GM23338 (cell line): ENCODE measurements at regions not wholly inside any gene's neighbourhood (a gene's known extent, or its start where the extent isn't known, plus 50 kb on each side); places are given as distances from the start of the nearest gene placed in this dataset.

Experiments used
- ATAC-seq: fragments of 200-7000 bp; cut with Tn5 transposase; 3 replicates; pipeline ENCODE4 v1.9.1; 2020
- DNase-seq: peaks from one replicate; pipeline ENCODE4 v3.0.0-alpha.2; 2015; ENCODE audit warnings: low spot score
- H2AFZ ChIP-seq: fragments of 200-600 bp; sonication (generic); 2 replicates; pipeline ENCODE4 v1.8.0; 2016; ENCODE audit warnings: antibody characterized with exemption, mild to moderate bottlenecking, moderate library complexity
- H3F3A ChIP-seq: fragments of 200-600 bp; sonication (generic); replicated peaks from 2 replicates; pipeline ENCODE4 v1.8.0; 2017; ENCODE audit warnings: antibody characterized with exemption, mixed run types, low read depth
- H3K27ac ChIP-seq: fragments of 200-600 bp; sonication (generic); 2 replicates; pipeline ENCODE4 v1.6.1; 2016; ENCODE audit warnings: low read depth
- H3K27me3 ChIP-seq: fragments of 200-600 bp; sonication (generic); 2 replicates; pipeline ENCODE4 v1.8.0; 2016; ENCODE audit warnings: mild to moderate bottlenecking, mixed run types, moderate library complexity; ENCODE audit not compliant: insufficient read depth
- H3K36me3 ChIP-seq: fragments of 200-600 bp; sonication (generic); 2 replicates; pipeline ENCODE4 v1.8.0; 2016; ENCODE audit warnings: mild to moderate bottlenecking; ENCODE audit not compliant: insufficient read depth
- H3K4me1 ChIP-seq: fragments of 200-600 bp; sonication (generic); 2 replicates; pipeline ENCODE4 v1.8.0; 2016; ENCODE audit warnings: mild to moderate bottlenecking, moderate library complexity; ENCODE audit not compliant: insufficient read depth
- H3K4me2 ChIP-seq: fragments of 200-600 bp; sonication (generic); 2 replicates; pipeline ENCODE4 v1.7.1; 2017; ENCODE audit warnings: mixed run types
- H3K4me3 ChIP-seq: fragments of 200-600 bp; sonication (generic); 2 replicates; pipeline ENCODE4 v1.6.1; 2016; ENCODE audit warnings: mixed run types
- H3K79me2 ChIP-seq: fragments of 200-600 bp; sonication (generic); replicated peaks from 2 replicates; pipeline ENCODE4 v1.8.0; 2017; ENCODE audit warnings: mild to moderate bottlenecking; ENCODE audit not compliant: insufficient read depth
- H3K9me2 ChIP-seq: fragments of 200-600 bp; sonication (generic); 2 replicates; pipeline ENCODE4 v1.8.0; 2017; ENCODE audit not compliant: insufficient read depth
- H4K20me1 ChIP-seq: fragments of 200-600 bp; sonication (generic); replicated peaks from 2 replicates; pipeline ENCODE4 v1.8.0; 2017; ENCODE audit warnings: mild to moderate bottlenecking; ENCODE audit not compliant: insufficient read depth
- H3K27ac Mint-ChIP-seq: 2 replicates; pipeline ENCODE4 v1.8.0; 2020; ENCODE audit warnings: inconsistent platforms, mild to moderate bottlenecking, moderate library complexity, mixed read lengths
- H3K27me3 Mint-ChIP-seq: 3 replicates; pipeline ENCODE4 v1.8.0; 2022; ENCODE audit warnings: low read depth, mild to moderate bottlenecking, moderate library complexity, mixed read lengths, inconsistent platforms; ENCODE audit not compliant: insufficient read depth, poor library complexity
- H3K36me3 Mint-ChIP-seq: 3 replicates; pipeline ENCODE4 v1.8.0; 2021; ENCODE audit warnings: low read depth, mild to moderate bottlenecking, inconsistent platforms, moderate library complexity, mixed read lengths
- H3K4me1 Mint-ChIP-seq: 3 replicates; pipeline ENCODE4 v1.8.0; 2020; ENCODE audit warnings: mild to moderate bottlenecking, inconsistent platforms, mixed read lengths
- H3K4me3 Mint-ChIP-seq: 3 replicates; pipeline ENCODE4 v1.8.0; 2021; ENCODE audit warnings: moderate library complexity, mild to moderate bottlenecking, inconsistent platforms, mixed read lengths
- H3K9me3 Mint-ChIP-seq: 3 replicates; pipeline ENCODE4 v1.8.0; 2020; ENCODE audit warnings: moderate library complexity, mild to moderate bottlenecking, inconsistent platforms, mixed read lengths
- ETS1 ChIP-seq: IDR thresholded peaks from 2 replicates; pipeline ENCODE4 v1.6.1; 2016; ENCODE audit warnings: antibody characterized with exemption
- EZH2 ChIP-seq: fragments of 200-600 bp; sonication (generic); IDR thresholded peaks from one replicate; pipeline ENCODE4 v1.8.0; 2017; ENCODE audit warnings: antibody characterized with exemption, mild to moderate bottlenecking, low read depth; ENCODE audit not compliant: unreplicated experiment
- EZH2phosphoT487 ChIP-seq: fragments of 200-600 bp; sonication (generic); IDR thresholded peaks from one replicate; pipeline ENCODE4 v1.8.1; 2018; ENCODE audit warnings: antibody characterized with exemption; ENCODE audit not compliant: unreplicated experiment
- JUNB ChIP-seq: IDR thresholded peaks from one replicate; pipeline ENCODE4 v1.6.1; 2016; ENCODE audit warnings: antibody characterized with exemption; ENCODE audit not compliant: unreplicated experiment
- STAT1 ChIP-seq: IDR thresholded peaks from one replicate; pipeline ENCODE4 v1.6.1; 2016; ENCODE audit warnings: antibody characterized with exemption; ENCODE audit not compliant: unreplicated experiment
- ZNF114 ChIP-seq: fragments of 250-450 bp; sonication (Bioruptor Pico); IDR thresholded peaks from 2 replicates; pipeline ENCODE4 v1.5.0; 2020; ENCODE audit warnings: mild to moderate bottlenecking, moderate library complexity
- ZNF462 ChIP-seq: fragments of 250-450 bp; sonication (Bioruptor Pico); IDR thresholded peaks from 2 replicates; pipeline ENCODE4 v1.5.0; 2020; ENCODE audit warnings: mild to moderate bottlenecking, moderate library complexity
- TF ChIP-seq, protein P1 (sequence below), 2 experiments: fragments of 200-600 bp in 1 of 2; sonication (generic) in 1 of 2; conservative IDR thresholded peaks; 2 replicates each; pipeline versions ENCODE4 v1.5.1 to v1.6.1; 2016 to 2017; ENCODE audit warnings: antibody characterized with exemption in 2 of 2, low read depth in 2 of 2, mild to moderate bottlenecking in 2 of 2, moderate library complexity in 1 of 2

- TF ChIP-seq, protein P1, sequence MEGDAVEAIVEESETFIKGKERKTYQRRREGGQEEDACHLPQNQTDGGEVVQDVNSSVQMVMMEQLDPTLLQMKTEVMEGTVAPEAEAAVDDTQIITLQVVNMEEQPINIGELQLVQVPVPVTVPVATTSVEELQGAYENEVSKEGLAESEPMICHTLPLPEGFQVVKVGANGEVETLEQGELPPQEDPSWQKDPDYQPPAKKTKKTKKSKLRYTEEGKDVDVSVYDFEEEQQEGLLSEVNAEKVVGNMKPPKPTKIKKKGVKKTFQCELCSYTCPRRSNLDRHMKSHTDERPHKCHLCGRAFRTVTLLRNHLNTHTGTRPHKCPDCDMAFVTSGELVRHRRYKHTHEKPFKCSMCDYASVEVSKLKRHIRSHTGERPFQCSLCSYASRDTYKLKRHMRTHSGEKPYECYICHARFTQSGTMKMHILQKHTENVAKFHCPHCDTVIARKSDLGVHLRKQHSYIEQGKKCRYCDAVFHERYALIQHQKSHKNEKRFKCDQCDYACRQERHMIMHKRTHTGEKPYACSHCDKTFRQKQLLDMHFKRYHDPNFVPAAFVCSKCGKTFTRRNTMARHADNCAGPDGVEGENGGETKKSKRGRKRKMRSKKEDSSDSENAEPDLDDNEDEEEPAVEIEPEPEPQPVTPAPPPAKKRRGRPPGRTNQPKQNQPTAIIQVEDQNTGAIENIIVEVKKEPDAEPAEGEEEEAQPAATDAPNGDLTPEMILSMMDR (conservative IDR thresholded peaks at IDR 0.05; ENCODE audit: low read depth in 2 of 2): no peak
- TF ChIP-seq JUNB: no peak
- TF ChIP-seq ZNF114 (CRISPR knock-in tag): no peak
- no peak for TF ChIP-seq ETS1
Observed at GRCh38 chr5:5643481-5643880, 221.0 kb downstream of the ICE1 start (continued).

GRCh38 chr5:5638211-5638610, 215.7 kb downstream of the ICE1 start:
- Histone ChIP-seq H3K4me3 (no peak overlapping the region), H4K20me1 (no peaks in the 10 kb centered on the region), H3F3A (no peaks in the 10 kb centered on the region), H3K4me1 (no peaks in the 10 kb centered on the region), H3K36me3 (no peaks in the 10 kb centered on the region), H3K4me2 (no peak overlapping the region), H3K27ac (no peak overlapping the region), H3K79me2 (no peaks in the 10 kb centered on the region), H3K27me3 (no peaks in the 10 kb centered on the region), H2AFZ (no peak overlapping the region), H3K9me2 (0 out of 2 replicates have a peak, but pooled peaks cover 3% of the 10 kb centered on the region)
- ATAC-seq: no peak
- H3K9me3 Mint-ChIP-seq: no peaks in the 10 kb centered on the region
- H3K36me3 Mint-ChIP-seq: no peaks in the 10 kb centered on the region
- no peaks in the 10 kb centered on the region for H3K4me1 Mint-ChIP-seq
- DNase-seq: no peak
- H3K27me3 Mint-ChIP-seq: peaks cover 5% of the 10 kb centered on the region
- no peak overlapping the region for H3K4me3 Mint-ChIP-seq
- H3K27ac Mint-ChIP-seq: no peak overlapping the region; the same call in 1 of the 2 replicates
- no peak for TF ChIP-seq JUNB
- TF ChIP-seq, protein P1 (conservative IDR thresholded peaks at IDR 0.05; ENCODE audit: low read depth in 2 of 2): no peak
- TF ChIP-seq EZH2: no peak
- no peak for TF ChIP-seq EZH2phosphoT487
- no peak for TF ChIP-seq STAT1
- no peak for TF ChIP-seq ETS1
- TF ChIP-seq ZNF462 (CRISPR knock-in tag): no peak
